ENCODE measurements at regions not wholly inside any gene's neighbourhood (a gene's known extent, or its start where the extent isn't known, plus 50 kb on each side); places are given as distances from the start of the nearest gene placed in this dataset.

GRCh38 chr3:162764808-162765071 lies 1268.1 kb downstream of the OTOL1 start:
- Mint-ChIP-seq H3K4me3 (ENCODE audit: unreplicated experiment) (no peak overlapping the region), H3K27ac (ENCODE audit: unreplicated experiment) (no peak overlapping the region), H3K27me3 (ENCODE audit: low read depth, unreplicated experiment) (no peaks in the 10 kb centered on the region), H3K4me1 (ENCODE audit: low read depth, unreplicated experiment) (no peaks in the 10 kb centered on the region), H3K9me3 (ENCODE audit: unreplicated experiment) (no peaks in the 10 kb centered on the region), H3K36me3 (ENCODE audit: low read depth, unreplicated experiment) (no peaks in the 10 kb centered on the region)
- H3K4me1 ChIP-seq (ENCODE audit: insufficient read depth, low read length): no peaks in the 10 kb centered on the region
- H3K9me3 ChIP-seq (ENCODE audit: insufficient read depth, low read depth, low read length): no peaks in the 10 kb centered on the region
- DNase-seq (ENCODE audit: low read depth): no peak
- no peaks in the 10 kb centered on the region for H3K27me3 ChIP-seq (ENCODE audit: insufficient read depth, low read length)
- H3K36me3 ChIP-seq (ENCODE audit: insufficient read depth, low read length): no peaks in the 10 kb centered on the region
- no peak overlapping the region for H3K27ac ChIP-seq (ENCODE audit: low read depth, low read length)
- no peak for FAIRE-seq
- TF ChIP-seq EZH2 (IDR thresholded peaks at IDR 0.05; ENCODE audit: insufficient read depth, low read length): no peak
- no peak for TF ChIP-seq CTCF (IDR thresholded peaks at IDR 0.05; ENCODE audit: insufficient read depth, low read depth, low read length)
- no peak overlapping the region for H3K4me3 ChIP-seq (ENCODE audit: insufficient read depth, low read depth, low read length)
- no peak overlapping the region for H3K4me2 ChIP-seq (ENCODE audit: low read length)
- no peak overlapping the region for H3K9ac ChIP-seq (ENCODE audit: low read length)
- H3K79me2 ChIP-seq (ENCODE audit: insufficient read depth, low read length): no peaks in the 10 kb centered on the region
- no peak overlapping the region for H2AFZ ChIP-seq (ENCODE audit: low read depth, low read length)
- H4K20me1 ChIP-seq (ENCODE audit: insufficient read depth, low read length): no peaks in the 10 kb centered on the region

GRCh38 chr3:162765524-162765923 lies 1268.9 kb downstream of the OTOL1 start:
- H3K4me1 Mint-ChIP-seq (ENCODE audit: low read depth, unreplicated experiment): no peaks in the 10 kb centered on the region
- no peaks in the 10 kb centered on the region for H3K36me3 ChIP-seq (ENCODE audit: insufficient read depth, low read length)
- no peak for TF ChIP-seq CTCF (IDR thresholded peaks at IDR 0.05; ENCODE audit: insufficient read depth, low read depth, low read length)
- TF ChIP-seq EZH2 (IDR thresholded peaks at IDR 0.05; ENCODE audit: insufficient read depth, low read length): no peak
- FAIRE-seq: no peak
- no peak for DNase-seq (ENCODE audit: low read depth)
- no peaks in the 10 kb centered on the region for H4K20me1 ChIP-seq (ENCODE audit: insufficient read depth, low read length)
- no peaks in the 10 kb centered on the region for H3K79me2 ChIP-seq (ENCODE audit: insufficient read depth, low read length)
- no peak overlapping the region for H3K4me3 ChIP-seq (ENCODE audit: insufficient read depth, low read depth, low read length)
- no peaks in the 10 kb centered on the region for H3K9me3 Mint-ChIP-seq (ENCODE audit: unreplicated experiment)
- no peaks in the 10 kb centered on the region for H3K4me1 ChIP-seq (ENCODE audit: insufficient read depth, low read length)
- H3K4me3 Mint-ChIP-seq (ENCODE audit: unreplicated experiment): no peak overlapping the region
- H3K27ac ChIP-seq (ENCODE audit: low read depth, low read length): no peak overlapping the region
- H3K27ac Mint-ChIP-seq (ENCODE audit: unreplicated experiment): no peak overlapping the region
- H3K9ac ChIP-seq (ENCODE audit: low read length): no peak overlapping the region
- H3K27me3 Mint-ChIP-seq (ENCODE audit: low read depth, unreplicated experiment): no peaks in the 10 kb centered on the region
- H3K9me3 ChIP-seq (ENCODE audit: insufficient read depth, low read depth, low read length): no peaks in the 10 kb centered on the region
- H3K4me2 ChIP-seq (ENCODE audit: low read length): no peak overlapping the region
- H3K36me3 Mint-ChIP-seq (ENCODE audit: low read depth, unreplicated experiment): no peaks in the 10 kb centered on the region
- no peak overlapping the region for H2AFZ ChIP-seq (ENCODE audit: low read depth, low read length)
- H3K27me3 ChIP-seq (ENCODE audit: insufficient read depth, low read length): no peaks in the 10 kb centered on the region

- Histone ChIP-seq H3K4me2 (ENCODE audit: low read length) (no peak overlapping the region), H3K9ac (ENCODE audit: low read length) (no peak overlapping the region), H3K4me1 (ENCODE audit: insufficient read depth, low read length) (no peaks in the 10 kb centered on the region), H2AFZ (ENCODE audit: low read depth, low read length) (no peak overlapping the region), H3K9me3 (ENCODE audit: insufficient read depth, low read depth, low read length) (no peaks in the 10 kb centered on the region), H3K27ac (ENCODE audit: low read depth, low read length) (no peak overlapping the region), H4K20me1 (ENCODE audit: insufficient read depth, low read length) (no peaks in the 10 kb centered on the region), H3K27me3 (ENCODE audit: insufficient read depth, low read length) (no peaks in the 10 kb centered on the region), H3K4me3 (ENCODE audit: insufficient read depth, low read depth, low read length) (no peak overlapping the region), H3K79me2 (ENCODE audit: insufficient read depth, low read length) (no peaks in the 10 kb centered on the region), H3K36me3 (ENCODE audit: insufficient read depth, low read length) (no peaks in the 10 kb centered on the region)
- FAIRE-seq: no peak
- Mint-ChIP-seq H3K9me3 (ENCODE audit: unreplicated experiment) (no peaks in the 10 kb centered on the region), H3K4me3 (ENCODE audit: unreplicated experiment) (no peak overlapping the region), H3K36me3 (ENCODE audit: low read depth, unreplicated experiment) (no peaks in the 10 kb centered on the region), H3K4me1 (ENCODE audit: low read depth, unreplicated experiment) (no peaks in the 10 kb centered on the region), H3K27ac (ENCODE audit: unreplicated experiment) (no peak overlapping the region), H3K27me3 (ENCODE audit: low read depth, unreplicated experiment) (no peaks in the 10 kb centered on the region)
- TF ChIP-seq CTCF (IDR thresholded peaks at IDR 0.05; ENCODE audit: insufficient read depth, low read depth, low read length) (no peak), EZH2 (IDR thresholded peaks at IDR 0.05; ENCODE audit: insufficient read depth, low read length) (no peak)
- DNase-seq (ENCODE audit: low read depth): peak; percentile 11
Observed at GRCh38 chr3:162769564-162769963, 1273.0 kb downstream of the OTOL1 start.
